ENCODE measurements at regions not wholly inside any gene's neighbourhood (a gene's known extent, or its start where the extent isn't known, plus 50 kb on each side); places are given as distances from the start of the nearest gene placed in this dataset.

GRCh38 chr6:43917878-43918382 is 147.9 kb downstream of the VEGFA start (continued):
- no peak for TF ChIP-seq NR3C1 (CRISPR knock-in tag; IDR thresholded peaks at IDR 0.05)
- TF ChIP-seq RAD51 (IDR thresholded peaks at IDR 0.05; ENCODE audit: borderline replicate concordance, low read depth): no peak
- no peak for TF ChIP-seq CTBP1 (IDR thresholded peaks at IDR 0.05; ENCODE audit: borderline replicate concordance)
- TF ChIP-seq KLF6 (CRISPR knock-in tag; IDR thresholded peaks at IDR 0.05; ENCODE audit: borderline replicate concordance): peak; percentile 71; the same call in 1 of the 2 replicates
- no peak for TF ChIP-seq ARID1B (IDR thresholded peaks at IDR 0.05)
- no peak for TF ChIP-seq NFATC3 (IDR thresholded peaks at IDR 0.05)
- no peak for TF ChIP-seq ASH1L (IDR thresholded peaks at IDR 0.05; ENCODE audit: borderline replicate concordance, low read depth, partially characterized antibody)
- TF ChIP-seq ILF3 (IDR thresholded peaks at IDR 0.05; ENCODE audit: borderline replicate concordance): no peak
- TF ChIP-seq YY1 (IDR thresholded peaks at IDR 0.05; ENCODE audit: borderline replicate concordance in 1 of 3, control insufficient read depth in 1 of 3, extremely low read depth in 1 of 3, insufficient read depth in 3 of 3, insufficient read length in 1 of 3, insufficient replicate concordance in 2 of 3, low read depth in 1 of 3, low read length in 2 of 3): no peak
- TF ChIP-seq E2F4 (CRISPR knock-in tag; IDR thresholded peaks at IDR 0.05; ENCODE audit: low read depth): no peak
- TF ChIP-seq RBBP5 (IDR thresholded peaks at IDR 0.05; ENCODE audit: borderline replicate concordance, insufficient read depth, low read length, poor library complexity, severe bottlenecking): no peak
- no peak for TF ChIP-seq HDGF (IDR thresholded peaks at IDR 0.05)
- TF ChIP-seq ZBTB5 (IDR thresholded peaks at IDR 0.05): no peak
- no peak for TF ChIP-seq HMBOX1 (IDR thresholded peaks at IDR 0.05)
- no peak for TF ChIP-seq SMARCB1 (IDR thresholded peaks at IDR 0.05; ENCODE audit: insufficient read length, low read depth)
- TF ChIP-seq ZFPM2 (CRISPR knock-in tag; IDR thresholded peaks at IDR 0.05): no peak
- TF ChIP-seq BDP1 (IDR thresholded peaks at IDR 0.05; ENCODE audit: insufficient read depth, insufficient read length): no peak
- TF ChIP-seq ZBTB17 (CRISPR knock-in tag; IDR thresholded peaks at IDR 0.05): 0 out of 2 replicates have a peak, but pooled peaks have one; percentile 37
- no peak for TF ChIP-seq E2F5 (CRISPR knock-in tag; IDR thresholded peaks at IDR 0.05)
- TF ChIP-seq MCM7 (IDR thresholded peaks at IDR 0.05): no peak
- no peak for TF ChIP-seq GTF3C2 (IDR thresholded peaks at IDR 0.05; ENCODE audit: borderline replicate concordance, extremely low read depth, insufficient read length)

Data from K562 (cell line).